Activated CD4-positive, alpha-beta T cell treated with anti-CD3 and anti-CD28 coated beads for 1 hour (primary cell): ENCODE measurements at regions not wholly inside any gene's neighbourhood (a gene's known extent, or its start where the extent isn't known, plus 50 kb on each side); places are given as distances from the start of the nearest gene placed in this dataset.
"Not testable (repeated sequence)": the region's sequence is repeated elsewhere in the genome, so short reads cannot be mapped to it uniquely, and the experiment has no call there.

Experiments
- DNase-seq: peaks from one replicate; pipeline ENCODE4 v3.0.0-alpha.2; 2020

DNA sequence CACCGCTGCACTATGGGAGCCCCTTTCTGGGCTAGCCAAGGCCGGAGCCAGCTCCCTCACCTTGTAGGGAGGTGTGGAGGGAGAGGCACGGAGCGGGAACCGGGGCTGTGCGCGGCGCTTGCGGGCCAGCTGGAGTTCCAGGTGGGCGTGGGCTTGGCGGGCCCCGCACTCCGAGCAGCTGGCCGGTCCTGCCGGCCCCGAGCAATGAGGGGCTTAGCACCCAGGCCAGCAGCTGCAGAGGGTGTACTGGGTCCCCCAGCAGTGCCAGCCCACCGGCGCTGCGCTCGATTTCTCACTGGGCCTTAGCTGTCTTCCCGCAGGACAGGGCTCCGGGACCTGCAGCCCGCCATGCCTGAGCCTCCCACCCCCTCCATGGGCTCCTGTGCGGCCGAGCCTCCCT, 53.3 kb upstream of the NID2 start:
- not testable (repeated sequence) for DNase-seq

DNA sequence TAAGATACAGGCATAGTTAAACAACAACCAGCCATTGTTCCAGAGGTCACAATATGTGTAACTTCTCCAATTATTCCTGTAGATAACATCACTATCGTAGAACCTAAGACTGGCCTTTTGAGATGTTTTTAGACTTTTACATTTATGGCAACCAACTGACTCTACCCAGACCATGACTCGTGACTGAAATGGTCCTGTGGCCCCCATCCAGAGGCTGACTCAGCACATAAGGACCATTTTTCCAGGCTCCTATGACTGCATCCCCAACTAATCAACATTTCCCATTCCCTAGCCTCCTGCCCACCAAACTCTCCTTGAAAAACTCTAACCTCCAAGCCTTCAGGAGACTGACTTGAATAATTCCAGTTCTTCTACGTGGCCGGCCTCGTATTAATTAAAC, 52.6 kb upstream of the NID2 start:
- DNase-seq, result no peak

- DNase-seq, result no peak
Measured at GRCh38 chr14:52119030-52119429, 50.2 kb upstream of the NID2 start.
